IPS-20b (cell line): ENCODE measurements at regions not wholly inside any gene's neighbourhood (a gene's known extent, or its start where the extent isn't known, plus 50 kb on each side); places are given as distances from the start of the nearest gene placed in this dataset.
"Not testable (repeated sequence)": the region's sequence is repeated elsewhere in the genome, so short reads cannot be mapped to it uniquely, and the experiment has no call there.

Source experiments
- H3K27ac ChIP-seq: one replicate; pipeline ENCODE4 v1.5.1; 2013; ENCODE audit warnings: low read length
- H3K27me3 ChIP-seq: 2 replicates; pipeline ENCODE4 v1.6.1; 2013; ENCODE audit warnings: mild to moderate bottlenecking, low read length, inconsistent platforms; ENCODE audit not compliant: insufficient read depth
- H3K36me3 ChIP-seq: 2 replicates; pipeline ENCODE4 v1.6.1; 2013; ENCODE audit warnings: low read depth, mild to moderate bottlenecking, inconsistent platforms, low read length, moderate library complexity; ENCODE audit not compliant: insufficient read depth
- H3K4me1 ChIP-seq: 2 replicates; pipeline ENCODE4 v1.6.1; 2013; ENCODE audit warnings: mild to moderate bottlenecking, control low read depth, inconsistent platforms, low read length, moderate library complexity; ENCODE audit not compliant: insufficient read depth
- H3K4me3 ChIP-seq: 2 replicates; pipeline ENCODE4 v1.5.1; 2013; ENCODE audit warnings: mild to moderate bottlenecking, low read length, inconsistent platforms
- H3K9ac ChIP-seq: 2 replicates; pipeline ENCODE4 v1.6.1; 2013; ENCODE audit warnings: low read depth, mild to moderate bottlenecking, inconsistent platforms, low read length, moderate library complexity
- H3K9me3 ChIP-seq: 2 replicates; pipeline ENCODE4 v1.6.1; 2013; ENCODE audit warnings: mild to moderate bottlenecking, low read depth, low read length, inconsistent platforms; ENCODE audit not compliant: insufficient read depth

DNA sequence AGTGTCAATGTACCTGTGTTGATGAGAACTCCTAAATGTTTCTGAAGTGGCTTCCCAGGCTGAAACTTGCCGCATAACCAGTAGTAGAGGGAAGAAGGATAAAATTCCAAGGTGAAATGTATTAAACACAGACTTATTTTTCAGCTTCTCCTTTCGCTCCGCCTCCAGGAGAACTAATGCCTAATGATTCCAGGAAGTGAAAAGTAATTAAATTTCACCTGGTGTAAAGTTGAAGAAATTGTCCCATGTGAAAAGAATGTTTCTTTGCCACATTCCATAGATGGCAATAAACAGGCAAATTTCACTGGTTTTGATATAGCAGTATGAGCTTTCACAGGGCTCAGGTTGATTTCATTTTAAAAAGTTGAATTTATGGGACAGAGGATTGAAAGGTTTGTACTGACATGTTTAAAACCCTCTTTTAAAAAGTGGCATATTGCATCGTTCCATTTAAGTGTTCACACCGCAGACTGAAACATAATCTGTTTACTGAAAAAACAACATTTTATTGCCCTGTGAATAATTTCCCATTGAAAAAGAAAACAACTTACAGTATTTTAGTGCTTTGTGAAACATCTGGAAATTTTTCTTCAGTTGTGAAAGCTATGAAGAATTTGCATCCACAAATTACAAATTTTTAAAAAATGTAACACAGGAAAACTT is 453.4 kb upstream of the NFE2L3 start:
- H3K9ac ChIP-seq: no peak overlapping the region
- no peak overlapping the region for H3K4me3 ChIP-seq
- no peak overlapping the region for H3K27ac ChIP-seq
- H3K9me3 ChIP-seq: no peaks in the 10 kb centered on the region
- H3K27me3 ChIP-seq: no peaks in the 10 kb centered on the region
- no peaks in the 10 kb centered on the region for H3K36me3 ChIP-seq
- peaks cover 14% of the 10 kb centered on the region; the same call in 1 of the 2 replicates for H3K4me1 ChIP-seq

GRCh38 chr7:25700141-25700540 is 451.9 kb upstream of the NFE2L3 start:
- H3K9ac ChIP-seq, H3K27ac ChIP-seq: not testable (repeated sequence)

GRCh38 chr7:25704413-25704812 is 447.6 kb upstream of the NFE2L3 start:
- H3K4me1 ChIP-seq: no peaks in the 10 kb centered on the region
- H3K9me3 ChIP-seq: 0 out of 2 replicates have a peak, but pooled peaks cover 8% of the 10 kb centered on the region
- no peaks in the 10 kb centered on the region for H3K27me3 ChIP-seq
- H3K27ac ChIP-seq: no peak overlapping the region
- no peaks in the 10 kb centered on the region for H3K36me3 ChIP-seq
- H3K4me3 ChIP-seq: no peak overlapping the region
- H3K9ac ChIP-seq: no peak overlapping the region

More at GRCh38 chr7:25700141-25700540, 451.9 kb upstream of the NFE2L3 start:
- H3K9me3 ChIP-seq, H3K4me1 ChIP-seq, H3K4me3 ChIP-seq, H3K36me3 ChIP-seq, H3K27me3 ChIP-seq: not testable (repeated sequence)

DNA sequence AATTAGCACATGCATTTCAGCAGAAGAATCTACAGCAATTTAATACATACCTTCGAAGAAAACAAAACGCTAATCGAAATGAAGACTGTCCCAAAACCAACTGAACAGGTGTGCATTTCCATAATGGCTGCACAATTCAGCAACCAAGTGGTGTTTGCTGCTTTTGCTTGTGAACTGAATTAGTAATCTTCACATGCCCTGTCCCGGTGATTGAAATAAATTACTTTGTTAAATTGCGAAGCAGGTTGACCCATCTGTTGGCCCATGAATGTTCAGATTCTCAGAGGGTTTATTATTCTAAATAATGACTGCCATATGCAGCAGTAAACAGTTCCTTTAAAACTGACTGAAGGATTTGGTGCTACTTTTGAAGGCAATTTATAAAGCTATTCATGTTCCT is 445.2 kb upstream of the NFE2L3 start:
- no peaks in the 10 kb centered on the region for H3K4me1 ChIP-seq
- H3K36me3 ChIP-seq: no peaks in the 10 kb centered on the region
- no peaks in the 10 kb centered on the region for H3K27me3 ChIP-seq
- H3K27ac ChIP-seq: no peak overlapping the region
- H3K9ac ChIP-seq: no peak overlapping the region
- 0 out of 2 replicates have a peak, but pooled peaks cover 8% of the 10 kb centered on the region for H3K9me3 ChIP-seq
- no peak overlapping the region for H3K4me3 ChIP-seq

- Histone ChIP-seq H3K27ac (no peak overlapping the region), H3K36me3 (no peaks in the 10 kb centered on the region), H3K4me3 (no peak overlapping the region), H3K9ac (no peak overlapping the region), H3K4me1 (no peaks in the 10 kb centered on the region), H3K9me3 (0 out of 2 replicates have a peak, but pooled peaks cover 8% of the 10 kb centered on the region), H3K27me3 (no peaks in the 10 kb centered on the region)
These were observed 444.0 kb upstream of the NFE2L3 start for GRCh38 chr7:25707768-25708620.

GRCh38 chr7:25710959-25711358 is 441.0 kb upstream of the NFE2L3 start:
- no peaks in the 10 kb centered on the region for H3K4me1 ChIP-seq
- no peaks in the 10 kb centered on the region for H3K36me3 ChIP-seq
- no peak overlapping the region for H3K9ac ChIP-seq
- no peaks in the 10 kb centered on the region for H3K27me3 ChIP-seq
- H3K27ac ChIP-seq: no peak overlapping the region
- no peak overlapping the region for H3K4me3 ChIP-seq
- 0 out of 2 replicates have a peak, but pooled peaks cover 8% of the 10 kb centered on the region for H3K9me3 ChIP-seq

DNA sequence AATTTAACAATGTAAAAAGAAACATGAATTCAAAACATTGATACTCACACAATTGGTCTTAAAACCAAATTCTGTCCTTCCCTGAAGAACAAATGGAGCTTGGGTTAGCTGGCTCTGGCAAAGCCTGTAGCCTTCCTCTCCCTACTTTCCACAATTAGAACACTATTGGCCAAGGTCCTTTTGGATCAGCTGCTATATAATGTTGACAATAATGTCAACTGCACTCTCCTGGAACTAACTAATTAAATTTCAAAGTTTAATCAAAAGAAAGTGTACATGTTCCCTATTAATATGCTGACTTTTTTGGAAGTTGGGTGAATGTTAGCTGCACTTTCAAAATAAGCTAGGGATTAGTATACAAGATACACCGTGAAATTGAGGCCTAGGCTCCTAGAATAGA is 440.1 kb upstream of the NFE2L3 start:
- H3K9me3 ChIP-seq: 0 out of 2 replicates have a peak, but pooled peaks cover 4% of the 10 kb centered on the region
- no peaks in the 10 kb centered on the region for H3K4me1 ChIP-seq
- H3K27me3 ChIP-seq: no peaks in the 10 kb centered on the region
- no peak overlapping the region for H3K27ac ChIP-seq
- no peak overlapping the region for H3K4me3 ChIP-seq
- no peak overlapping the region for H3K9ac ChIP-seq
- H3K36me3 ChIP-seq: no peaks in the 10 kb centered on the region

GRCh38 chr7:25712500-25712899 is 439.5 kb upstream of the NFE2L3 start:
- H3K9ac ChIP-seq: no peak overlapping the region
- H3K36me3 ChIP-seq: no peaks in the 10 kb centered on the region

DNA sequence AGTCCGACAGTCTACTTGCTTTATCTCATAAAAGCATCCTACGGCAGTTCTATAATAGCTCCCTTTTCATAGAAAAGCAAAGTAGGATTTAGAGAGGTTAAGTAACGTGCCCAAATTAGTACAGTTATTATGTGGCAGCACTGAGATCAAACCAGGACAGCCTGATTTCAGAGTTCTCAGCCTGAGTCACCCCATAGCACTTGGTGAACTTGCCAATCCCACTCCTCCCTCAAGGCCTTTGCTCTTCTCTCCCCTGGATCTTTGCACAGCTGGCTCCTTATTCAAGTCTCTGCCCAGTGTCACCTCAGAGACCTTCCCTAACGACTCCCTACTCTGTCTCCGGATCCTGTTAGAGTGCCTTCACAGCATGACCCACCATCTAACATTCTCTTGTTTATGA is 438.0 kb upstream of the NFE2L3 start:
- no peaks in the 10 kb centered on the region for H3K36me3 ChIP-seq
- H3K27ac ChIP-seq: no peak overlapping the region
- H3K4me3 ChIP-seq: no peak overlapping the region
- H3K9ac ChIP-seq: no peak overlapping the region
- H3K9me3 ChIP-seq: no peaks in the 10 kb centered on the region
- H3K4me1 ChIP-seq: no peaks in the 10 kb centered on the region
- H3K27me3 ChIP-seq: no peaks in the 10 kb centered on the region

More at GRCh38 chr7:25712500-25712899, 439.5 kb upstream of the NFE2L3 start:
- Histone ChIP-seq H3K27ac (no peak overlapping the region), H3K9me3 (no peaks in the 10 kb centered on the region), H3K27me3 (no peaks in the 10 kb centered on the region), H3K4me3 (no peak overlapping the region), H3K4me1 (no peaks in the 10 kb centered on the region)

GRCh38 chr7:25716421-25716820 is 435.6 kb upstream of the NFE2L3 start:
- Histone ChIP-seq H3K9ac (no peak overlapping the region), H3K4me1 (no peaks in the 10 kb centered on the region), H3K4me3 (no peak overlapping the region), H3K9me3 (no peaks in the 10 kb centered on the region), H3K36me3 (no peaks in the 10 kb centered on the region), H3K27me3 (no peaks in the 10 kb centered on the region), H3K27ac (no peak overlapping the region)

DNA sequence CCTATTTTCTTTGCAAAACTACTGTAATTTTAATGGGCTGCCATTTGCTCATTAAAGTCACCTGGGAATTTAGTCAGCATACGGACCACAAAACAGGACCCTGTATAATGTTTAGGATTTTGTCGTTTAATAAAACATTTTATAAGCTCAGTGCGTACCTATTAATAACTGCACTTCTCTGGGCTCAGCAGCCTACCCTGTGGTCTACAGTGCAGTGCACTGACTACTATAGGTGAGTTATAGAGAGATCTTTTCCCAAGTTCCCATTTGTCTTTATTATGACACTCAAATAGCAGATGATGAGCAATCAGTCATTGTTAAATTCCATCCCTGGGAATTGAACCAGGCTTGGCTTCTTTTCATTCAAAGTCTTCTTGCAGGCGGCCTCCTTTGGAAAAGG is 433.4 kb upstream of the NFE2L3 start:
- Histone ChIP-seq H3K9me3 (no peaks in the 10 kb centered on the region), H3K9ac (no peak overlapping the region), H3K4me1 (no peaks in the 10 kb centered on the region), H3K4me3 (no peak overlapping the region), H3K27ac (no peak overlapping the region), H3K27me3 (no peaks in the 10 kb centered on the region), H3K36me3 (no peaks in the 10 kb centered on the region)
